H9 (cell line): ENCODE measurements at regions not wholly inside any gene's neighbourhood (a gene's known extent, or its start where the extent isn't known, plus 50 kb on each side); places are given as distances from the start of the nearest gene placed in this dataset.

Source experiments
- DNase-seq: peaks from one replicate; pipeline ENCODE4 v3.0.0-alpha.2; 2017
- H2AFZ ChIP-seq: one replicate; pipeline ENCODE4 v1.6.1; 2013; ENCODE audit warnings: mild to moderate bottlenecking, low read length, control low read depth, moderate library complexity
- H2AK5ac ChIP-seq: 2 replicates; pipeline ENCODE4 v1.6.1; 2013; ENCODE audit warnings: low read length, control low read depth, mixed read lengths; ENCODE audit not compliant: insufficient read length
- H2BK120ac ChIP-seq: one replicate; pipeline ENCODE4 v1.6.1; 2013; ENCODE audit warnings: low read depth, mild to moderate bottlenecking, low read length, control low read depth, inconsistent platforms; ENCODE audit not compliant: poor library complexity, severe bottlenecking
- H2BK12ac ChIP-seq: 2 replicates; pipeline ENCODE4 v1.6.1; 2013; ENCODE audit warnings: low read length, control low read depth, mixed read lengths, low read depth; ENCODE audit not compliant: insufficient read length
- H2BK15ac ChIP-seq: 2 replicates; pipeline ENCODE4 v1.6.1; 2013; ENCODE audit warnings: low read depth, low read length, control low read depth
- H2BK20ac ChIP-seq: one replicate; pipeline ENCODE4 v1.6.1; 2013; ENCODE audit warnings: low read depth, mild to moderate bottlenecking, low read length, control low read depth, inconsistent platforms; ENCODE audit not compliant: poor library complexity, severe bottlenecking
- H2BK5ac ChIP-seq: 2 replicates; pipeline ENCODE4 v1.6.1; 2013; ENCODE audit warnings: low read length, control low read depth, mixed read lengths; ENCODE audit not compliant: insufficient read length
- H3K14ac ChIP-seq: 2 replicates; pipeline ENCODE4 v1.6.1; 2013; ENCODE audit warnings: low read length, control low read depth; ENCODE audit not compliant: insufficient read depth
- H3K18ac ChIP-seq: 2 replicates; pipeline ENCODE4 v1.6.1; 2013; ENCODE audit warnings: low read depth, mild to moderate bottlenecking, mixed read lengths, low read length, control low read depth; ENCODE audit not compliant: insufficient read length
- H3K23ac ChIP-seq: 2 replicates; pipeline ENCODE4 v1.6.1; 2013; ENCODE audit warnings: low read length, control low read depth, mixed read lengths, low read depth; ENCODE audit not compliant: insufficient read length
- H3K23me2 ChIP-seq: 2 replicates; pipeline ENCODE4 v1.6.1; 2013; ENCODE audit warnings: low read depth, mild to moderate bottlenecking, mixed read lengths, low read length, control low read depth; ENCODE audit not compliant: insufficient read length, poor library complexity, severe bottlenecking
- H3K27ac ChIP-seq: 2 replicates; pipeline ENCODE4 v1.5.1; 2013; ENCODE audit warnings: low read length, control low read depth, mixed read lengths, low read depth; ENCODE audit not compliant: insufficient read length
- H3K27me3 ChIP-seq: 2 replicates; pipeline ENCODE4 v1.6.1; 2013; ENCODE audit warnings: low read length, control low read depth, inconsistent platforms; ENCODE audit not compliant: insufficient read depth
- H3K4ac ChIP-seq: 2 replicates; pipeline ENCODE4 v1.6.1; 2013; ENCODE audit warnings: low read depth, mild to moderate bottlenecking, control low read depth, inconsistent platforms, low read length, moderate library complexity
- H3K4me1 ChIP-seq: 2 replicates; pipeline ENCODE4 v1.6.1; 2013; ENCODE audit warnings: low read length, control low read depth, inconsistent platforms; ENCODE audit not compliant: insufficient read depth
- H3K4me2 ChIP-seq: 2 replicates; pipeline ENCODE4 v1.6.1; 2013; ENCODE audit warnings: low read length, control low read depth, mixed read lengths; ENCODE audit not compliant: insufficient read length, insufficient read depth
- H3K56ac ChIP-seq: 2 replicates; pipeline ENCODE4 v1.6.1; 2013; ENCODE audit warnings: low read depth, mild to moderate bottlenecking, mixed read lengths, low read length, control low read depth; ENCODE audit not compliant: insufficient read length
- H3K79me1 ChIP-seq: 2 replicates; pipeline ENCODE4 v1.6.1; 2013; ENCODE audit warnings: low read depth, mild to moderate bottlenecking, moderate library complexity, low read length, control low read depth, inconsistent platforms; ENCODE audit not compliant: insufficient read depth, poor library complexity, severe bottlenecking
- H3K79me2 ChIP-seq: 2 replicates; pipeline ENCODE4 v1.6.1; 2013; ENCODE audit warnings: low read length, control low read depth, inconsistent platforms; ENCODE audit not compliant: insufficient read depth
- H3K9ac ChIP-seq: 2 replicates; pipeline ENCODE4 v1.6.1; 2013; ENCODE audit warnings: low read length, control low read depth, mixed read lengths; ENCODE audit not compliant: insufficient read length; ENCODE audit errors: extremely low read depth
- H3K9me3 ChIP-seq: one replicate; pipeline ENCODE4 v1.6.1; 2013; ENCODE audit warnings: low read depth, low read length, inconsistent platforms; ENCODE audit not compliant: control insufficient read depth
- H3T11ph ChIP-seq: one replicate; pipeline ENCODE4 v1.6.1; 2013; ENCODE audit warnings: mild to moderate bottlenecking, low read length, control low read depth, inconsistent platforms
- H4K20me1 ChIP-seq: one replicate; pipeline ENCODE4 v1.6.1; 2013; ENCODE audit not compliant: control insufficient read depth, insufficient read length, insufficient read depth
- H4K5ac ChIP-seq: 2 replicates; pipeline ENCODE4 v1.6.1; 2013; ENCODE audit warnings: low read depth, mild to moderate bottlenecking, mixed read lengths, low read length, control low read depth; ENCODE audit not compliant: insufficient read length
- H4K8ac ChIP-seq: replicated peaks from 2 replicates; pipeline ENCODE4 v1.6.1; 2013; ENCODE audit warnings: low read length, control low read depth, mixed read lengths, low read depth; ENCODE audit not compliant: insufficient read length
- H4K91ac ChIP-seq: 2 replicates; pipeline ENCODE4 v1.6.1; 2013; ENCODE audit warnings: low read depth, mild to moderate bottlenecking, moderate library complexity, mixed read lengths, low read length, control low read depth; ENCODE audit not compliant: insufficient read length
- H3K27ac Mint-ChIP-seq, 3 experiments: 2 replicates in 2 of 3; 3 replicates in 1 of 3; pipeline ENCODE4 v1.8.0; 2020 to 2021; ENCODE audit warnings: mixed read lengths in 3 of 3, mild to moderate bottlenecking in 1 of 3, moderate library complexity in 1 of 3
- H3K27me3 Mint-ChIP-seq: 2 replicates; pipeline ENCODE4 v1.8.0; 2021; ENCODE audit warnings: low read depth, mild to moderate bottlenecking, moderate library complexity, mixed read lengths
- H3K36me3 Mint-ChIP-seq, 3 experiments: 2 replicates in 2 of 3; 3 replicates in 1 of 3; pipeline ENCODE4 v1.8.0; 2020 to 2021; ENCODE audit warnings: low read depth in 3 of 3, mixed read lengths in 3 of 3; ENCODE audit not compliant: insufficient read depth in 1 of 3
- H3K4me1 Mint-ChIP-seq, 2 experiments: 2 replicates each; pipeline ENCODE4 v1.8.0; 2020; ENCODE audit warnings: mixed read lengths in 2 of 2
- H3K4me3 Mint-ChIP-seq, 2 experiments: 2 replicates in 1 of 2; 3 replicates in 1 of 2; pipeline ENCODE4 v1.8.0; 2020 to 2021; ENCODE audit warnings: mild to moderate bottlenecking in 2 of 2, mixed read lengths in 2 of 2, moderate library complexity in 1 of 2
- H3K9me3 Mint-ChIP-seq, 2 experiments: 2 replicates in 1 of 2; 3 replicates in 1 of 2; pipeline ENCODE4 v1.8.0; 2020; ENCODE audit warnings: mild to moderate bottlenecking in 2 of 2, mixed read lengths in 2 of 2, moderate library complexity in 1 of 2
- TF ChIP-seq, protein P1 (sequence below): fragments of 200-600 bp; sonication (generic); conservative IDR thresholded peaks from 3 replicates; pipeline ENCODE4 v1.8.0; 2021; ENCODE audit warnings: antibody characterized with exemption, mild to moderate bottlenecking

DNA sequence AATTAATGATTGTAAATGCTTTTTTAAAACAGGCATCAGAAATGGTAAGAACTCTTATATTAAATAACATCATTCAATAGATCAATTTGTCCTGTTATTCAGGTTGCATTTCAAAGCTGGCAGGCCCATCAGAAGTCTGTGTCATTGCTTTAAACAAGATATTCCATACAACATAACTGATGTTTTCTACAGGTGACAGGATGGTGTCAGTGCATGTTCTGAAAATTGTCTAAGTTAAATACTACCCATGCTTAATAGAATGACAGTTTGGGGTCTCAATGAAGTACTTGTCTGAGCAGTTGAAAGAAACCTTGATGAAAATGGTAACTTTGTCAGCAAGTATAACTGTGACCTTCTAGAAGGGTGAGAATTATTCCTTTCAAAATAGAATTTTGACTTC is 263.2 kb downstream of the ISL1 start:
- H2BK20ac ChIP-seq: no peak overlapping the region
- H2AFZ ChIP-seq: no peak overlapping the region
- no peaks in the 10 kb centered on the region; a peak in 1 of 4 replicates for H3K4me1 Mint-ChIP-seq
- no peaks in the 10 kb centered on the region for H4K20me1 ChIP-seq
- 0 out of 7 replicates have a peak, but pooled peaks cover 0 to 4% (median 0%) of the 10 kb centered on the region in 3 experiments for H3K36me3 Mint-ChIP-seq
- no peak overlapping the region for H3K9ac ChIP-seq
- peaks cover 5% of the 10 kb centered on the region in 2 experiments; a peak in 4 of 5 replicates for H3K9me3 Mint-ChIP-seq
- no peaks in the 10 kb centered on the region for H3K27me3 Mint-ChIP-seq
- H3K4me2 ChIP-seq: no peak overlapping the region
- H3K56ac ChIP-seq: no peak overlapping the region
- no peak overlapping the region for H2AK5ac ChIP-seq
- H3K23ac ChIP-seq: no peak overlapping the region
- no peak overlapping the region for H3K4me3 Mint-ChIP-seq
- DNase-seq: no peak
- no peak overlapping the region for H3K4ac ChIP-seq
- TF ChIP-seq, protein P1, sequence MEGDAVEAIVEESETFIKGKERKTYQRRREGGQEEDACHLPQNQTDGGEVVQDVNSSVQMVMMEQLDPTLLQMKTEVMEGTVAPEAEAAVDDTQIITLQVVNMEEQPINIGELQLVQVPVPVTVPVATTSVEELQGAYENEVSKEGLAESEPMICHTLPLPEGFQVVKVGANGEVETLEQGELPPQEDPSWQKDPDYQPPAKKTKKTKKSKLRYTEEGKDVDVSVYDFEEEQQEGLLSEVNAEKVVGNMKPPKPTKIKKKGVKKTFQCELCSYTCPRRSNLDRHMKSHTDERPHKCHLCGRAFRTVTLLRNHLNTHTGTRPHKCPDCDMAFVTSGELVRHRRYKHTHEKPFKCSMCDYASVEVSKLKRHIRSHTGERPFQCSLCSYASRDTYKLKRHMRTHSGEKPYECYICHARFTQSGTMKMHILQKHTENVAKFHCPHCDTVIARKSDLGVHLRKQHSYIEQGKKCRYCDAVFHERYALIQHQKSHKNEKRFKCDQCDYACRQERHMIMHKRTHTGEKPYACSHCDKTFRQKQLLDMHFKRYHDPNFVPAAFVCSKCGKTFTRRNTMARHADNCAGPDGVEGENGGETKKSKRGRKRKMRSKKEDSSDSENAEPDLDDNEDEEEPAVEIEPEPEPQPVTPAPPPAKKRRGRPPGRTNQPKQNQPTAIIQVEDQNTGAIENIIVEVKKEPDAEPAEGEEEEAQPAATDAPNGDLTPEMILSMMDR: no peak
- no peak overlapping the region for H4K5ac ChIP-seq
- H3K27ac Mint-ChIP-seq: no peak overlapping the region
- no peak overlapping the region for H2BK120ac ChIP-seq
- H2BK5ac ChIP-seq: no peak overlapping the region
- H3K27ac ChIP-seq: no peak overlapping the region
- H3K14ac ChIP-seq: no peak overlapping the region
- H3K18ac ChIP-seq: no peak overlapping the region
- no peak overlapping the region for H3T11ph ChIP-seq
- no peaks in the 10 kb centered on the region for H3K27me3 ChIP-seq
- no peaks in the 10 kb centered on the region for H3K79me2 ChIP-seq
- no peaks in the 10 kb centered on the region for H3K79me1 ChIP-seq
- H3K4me1 ChIP-seq: no peaks in the 10 kb centered on the region
- H3K23me2 ChIP-seq: no peaks in the 10 kb centered on the region
- H3K9me3 ChIP-seq: no peaks in the 10 kb centered on the region
- H2BK12ac ChIP-seq: no peak overlapping the region
- H2BK15ac ChIP-seq: no peak overlapping the region
- no peak overlapping the region for H4K91ac ChIP-seq
- H4K8ac ChIP-seq: no peak overlapping the region
